GM19455 (cell line): ENCODE measurements at regions not wholly inside any gene's neighbourhood (a gene's known extent, or its start where the extent isn't known, plus 50 kb on each side); places are given as distances from the start of the nearest gene placed in this dataset.

ENCODE experiments used
- ATAC-seq: cut with Tn5 transposase; IDR thresholded peaks from one replicate; pipeline ENCODE4 v1.9.1; 2021; ENCODE audit not compliant: unreplicated experiment

GRCh38 chr5:145129797-145130196, 705.3 kb downstream of the PRELID2 start:
- ATAC-seq: no peak

DNA sequence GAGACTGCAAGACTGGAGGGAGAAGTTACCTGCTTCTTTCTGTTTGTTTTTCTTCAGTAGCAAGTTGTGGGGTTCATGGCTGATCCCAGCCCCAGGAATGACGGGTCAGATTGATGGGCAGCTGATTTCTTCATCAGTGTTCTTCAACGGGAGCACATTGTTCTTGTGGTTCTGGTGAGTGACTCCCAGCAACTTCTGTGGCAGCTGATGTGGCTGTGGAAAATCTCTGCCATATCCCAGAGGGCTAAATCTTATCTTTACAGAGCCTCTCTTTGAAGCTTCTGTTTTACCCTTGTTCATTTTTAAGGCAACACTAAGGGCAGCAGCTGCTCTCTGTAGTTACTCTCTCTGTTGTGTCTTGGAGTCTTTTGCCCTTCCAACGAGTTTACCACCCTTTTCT, 710.3 kb downstream of the PRELID2 start:
- no peak for ATAC-seq

- ATAC-seq: no peak
Observed at GRCh38 chr5:145118611-145119010, 716.5 kb downstream of the PRELID2 start.

- no peak for ATAC-seq
Observed at GRCh38 chr5:145118127-145118526, 717.0 kb downstream of the PRELID2 start.

- no peak for ATAC-seq
Observed at GRCh38 chr5:145117285-145117684, 717.9 kb downstream of the PRELID2 start.

GRCh38 chr5:145111420-145111819, 723.7 kb downstream of the PRELID2 start:
- no peak for ATAC-seq

GRCh38 chr5:145110834-145111233, 724.3 kb downstream of the PRELID2 start:
- ATAC-seq: no peak

GRCh38 chr5:145110181-145110580, 725.0 kb downstream of the PRELID2 start:
- no peak for ATAC-seq

- ATAC-seq: no peak
Observed at GRCh38 chr5:145105384-145105783, 729.8 kb downstream of the PRELID2 start.

DNA sequence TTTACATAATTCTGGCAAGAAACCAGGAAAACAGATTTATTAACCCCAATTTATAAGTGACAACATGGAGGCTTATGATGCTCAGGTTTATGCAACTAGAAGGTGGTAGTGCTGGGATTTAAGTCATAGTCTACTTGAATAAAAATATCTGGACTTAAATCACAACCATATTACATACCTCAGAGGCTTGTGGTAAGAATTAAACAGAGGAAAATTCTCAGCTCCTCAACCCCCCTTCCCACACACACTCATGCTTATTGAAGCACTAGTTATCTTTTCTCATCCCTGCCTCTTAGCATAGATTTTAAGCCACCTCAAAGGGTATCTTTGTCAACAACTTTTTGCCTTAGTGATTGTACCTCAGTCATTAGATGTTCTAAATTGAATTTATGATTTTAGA, 731.0 kb downstream of the PRELID2 start:
- ATAC-seq: no peak

- ATAC-seq: no peak
Observed at GRCh38 chr5:145101246-145101645, 733.9 kb downstream of the PRELID2 start.

GRCh38 chr5:145090115-145090514, 745.0 kb downstream of the PRELID2 start:
- no peak for ATAC-seq

- ATAC-seq: no peak
Observed at GRCh38 chr5:145084834-145085233, 750.3 kb downstream of the PRELID2 start.

DNA sequence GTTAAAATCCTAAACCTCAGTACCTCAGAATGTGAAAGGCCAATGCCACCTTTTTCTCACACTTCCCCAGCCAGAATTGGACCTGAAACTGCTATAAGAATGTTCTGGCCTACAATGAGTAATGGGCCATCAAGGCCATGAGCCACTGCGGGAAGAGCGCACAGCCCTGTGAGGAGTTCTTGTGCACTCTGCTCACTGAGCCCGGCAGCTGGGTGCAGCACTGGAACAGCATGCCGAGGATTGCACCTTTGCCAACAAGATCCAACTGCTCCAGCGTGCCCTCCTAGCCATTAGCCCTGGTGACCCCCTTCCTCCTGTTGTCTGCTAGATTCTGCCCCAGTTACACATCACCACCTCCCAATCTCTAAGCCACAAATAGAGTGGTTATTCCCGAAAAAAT, 758.1 kb downstream of the PRELID2 start:
- ATAC-seq: no peak

GRCh38 chr5:145076040-145076439, 759.1 kb downstream of the PRELID2 start:
- no peak for ATAC-seq

GRCh38 chr5:145072889-145073288, 762.3 kb downstream of the PRELID2 start:
- ATAC-seq: no peak

DNA sequence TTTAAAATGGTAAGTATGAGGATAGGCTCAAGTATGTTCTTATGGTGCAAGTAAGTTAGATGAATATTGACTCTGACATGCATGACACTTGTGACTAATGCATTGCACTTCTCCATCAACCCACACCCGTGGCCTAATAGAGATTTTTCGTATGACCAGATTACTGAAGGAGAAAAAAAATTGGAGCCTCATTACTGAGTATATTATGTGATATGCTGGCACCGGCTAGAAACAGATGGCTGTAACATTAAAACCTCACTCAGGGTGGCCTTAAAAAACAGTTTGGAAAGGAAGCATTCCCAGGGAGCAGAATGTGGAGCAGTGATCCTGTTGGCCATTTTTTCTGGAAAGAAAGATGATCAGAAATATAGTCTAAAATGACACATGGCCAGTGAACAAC, 766.4 kb downstream of the PRELID2 start:
- ATAC-seq: no peak

GRCh38 chr5:145062280-145063062, 772.7 kb downstream of the PRELID2 start:
- no peak for ATAC-seq

DNA sequence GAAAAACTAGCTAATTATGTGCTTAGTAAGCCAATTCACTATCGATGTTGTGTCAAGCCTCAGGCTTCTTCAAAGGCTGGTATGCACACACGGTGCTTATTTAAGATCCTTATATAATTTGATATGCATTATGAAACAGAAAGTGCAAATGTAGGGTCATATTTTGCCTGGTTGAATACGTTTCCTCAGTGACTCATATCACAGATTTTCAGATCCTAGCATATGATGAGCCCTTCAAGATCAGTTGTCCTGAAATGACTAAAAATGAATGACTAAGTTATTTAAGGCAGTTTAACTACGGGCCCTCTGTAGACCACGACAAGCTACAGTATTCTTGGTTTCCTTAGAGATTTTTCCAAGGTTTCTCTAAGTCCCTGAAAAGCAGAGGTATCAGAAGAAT, 778.3 kb downstream of the PRELID2 start:
- peak; percentile 100 for ATAC-seq

- ATAC-seq: no peak
Observed at GRCh38 chr5:145050181-145050580, 785.0 kb downstream of the PRELID2 start.

DNA sequence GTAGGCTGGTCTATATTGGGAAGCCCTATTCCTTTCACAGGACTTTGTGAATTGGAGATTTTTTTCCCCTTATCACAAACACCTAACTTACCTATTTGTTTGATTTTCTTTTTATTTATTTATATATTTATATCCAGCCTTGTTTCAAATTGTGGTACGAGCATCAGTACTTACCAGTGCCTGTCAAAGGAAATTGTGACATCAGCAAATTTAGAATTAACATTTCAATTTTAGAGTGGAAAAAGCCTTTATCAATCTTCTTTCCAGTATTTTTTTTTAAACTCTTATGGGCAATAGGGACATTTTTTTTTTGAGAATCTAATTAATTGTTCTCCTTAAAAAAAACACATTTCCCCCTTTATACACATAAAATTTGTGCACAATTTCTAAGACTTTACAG, 790.2 kb downstream of the PRELID2 start:
- ATAC-seq: no peak

DNA sequence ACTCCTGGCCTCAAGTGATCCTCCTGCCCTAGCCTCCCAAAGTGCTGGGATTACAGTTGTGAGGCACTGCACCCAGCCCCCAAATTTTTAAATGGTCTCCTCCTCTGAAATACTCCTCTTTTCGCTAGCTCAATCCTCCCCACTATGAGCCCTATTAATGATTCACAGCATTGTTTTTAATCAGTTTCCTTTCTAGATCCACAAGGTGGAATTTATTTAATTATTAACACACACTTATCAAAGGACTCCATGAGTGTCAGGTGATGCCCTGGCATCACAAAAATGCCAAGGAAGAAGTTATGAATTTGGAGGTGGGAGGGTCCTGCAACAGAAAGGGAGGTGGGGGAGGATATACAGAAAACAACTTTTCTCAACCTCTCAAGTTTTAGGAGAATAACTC, 806.5 kb downstream of the PRELID2 start:
- ATAC-seq: no peak

GRCh38 chr5:145027286-145027685, 807.9 kb downstream of the PRELID2 start:
- ATAC-seq: no peak
